ENCODE measurements at regions not wholly inside any gene's neighbourhood (a gene's known extent, or its start where the extent isn't known, plus 50 kb on each side); places are given as distances from the start of the nearest gene placed in this dataset.

DNA sequence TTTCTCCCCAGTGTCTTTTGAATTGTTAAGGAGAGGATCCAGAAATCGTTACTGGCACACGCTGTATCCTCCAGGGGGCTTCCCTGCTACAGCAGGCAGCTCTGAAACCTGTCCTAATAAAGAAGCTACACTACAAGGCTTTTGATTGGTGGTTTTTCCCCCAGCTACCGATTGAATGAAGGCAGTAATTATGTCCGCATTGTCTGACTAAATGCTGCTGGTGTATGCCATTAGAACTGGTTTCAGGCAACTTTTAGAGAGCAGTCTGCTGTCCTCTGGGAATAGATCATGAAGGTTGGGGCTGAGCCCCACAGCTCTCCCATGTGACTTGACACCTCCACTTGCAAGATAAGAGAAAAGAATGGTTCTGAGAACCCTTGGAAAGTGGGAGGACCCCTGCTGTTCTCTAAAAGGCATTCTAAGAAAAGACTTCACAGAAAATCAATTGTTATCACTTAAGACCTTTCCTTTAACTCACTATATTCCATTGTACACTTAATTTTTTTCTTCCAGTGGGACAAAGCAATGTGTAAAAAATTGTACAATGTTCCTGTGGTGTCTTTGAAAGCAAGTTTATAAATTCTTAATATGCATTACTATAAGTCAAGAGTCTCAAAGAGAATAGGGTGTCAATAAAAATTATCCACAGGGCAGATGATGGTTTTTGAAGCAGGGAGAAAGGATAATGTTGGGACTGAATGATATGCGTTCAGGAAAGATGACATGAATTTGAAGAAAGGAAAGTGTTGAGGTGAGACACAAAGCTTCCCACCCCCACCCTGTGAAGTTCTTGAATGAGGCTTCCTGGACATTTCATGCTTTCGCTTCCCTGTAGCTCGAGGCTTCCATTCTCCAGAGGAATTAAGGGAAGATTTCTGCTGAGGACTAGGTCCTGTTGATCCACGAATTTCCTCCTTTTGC, 53.0 kb upstream of the DAZL start:
- Histone ChIP-seq H3K27ac (ENCODE audit: low read length) (peak overlapping the region; percentile 88), H3K4me3 (ENCODE audit: low read length) (peak overlapping the region; percentile 5; the same call in 1 of the 2 replicates), H3K9ac (ENCODE audit: low read depth, low read length) (peak overlapping the region; percentile 67), H3K9me3 (ENCODE audit: insufficient read depth, low read depth, low read length) (peaks cover 13% of the 10 kb centered on the region), H3K4me1 (ENCODE audit: insufficient read depth, low read length) (peaks cover 39% of the 10 kb centered on the region), H3K36me3 (ENCODE audit: insufficient read depth, low read depth, low read length) (peaks cover 22% of the 10 kb centered on the region; the same call in 1 of the 2 replicates), H3K27me3 (ENCODE audit: insufficient read depth, low read length) (no peaks in the 10 kb centered on the region)

DNA sequence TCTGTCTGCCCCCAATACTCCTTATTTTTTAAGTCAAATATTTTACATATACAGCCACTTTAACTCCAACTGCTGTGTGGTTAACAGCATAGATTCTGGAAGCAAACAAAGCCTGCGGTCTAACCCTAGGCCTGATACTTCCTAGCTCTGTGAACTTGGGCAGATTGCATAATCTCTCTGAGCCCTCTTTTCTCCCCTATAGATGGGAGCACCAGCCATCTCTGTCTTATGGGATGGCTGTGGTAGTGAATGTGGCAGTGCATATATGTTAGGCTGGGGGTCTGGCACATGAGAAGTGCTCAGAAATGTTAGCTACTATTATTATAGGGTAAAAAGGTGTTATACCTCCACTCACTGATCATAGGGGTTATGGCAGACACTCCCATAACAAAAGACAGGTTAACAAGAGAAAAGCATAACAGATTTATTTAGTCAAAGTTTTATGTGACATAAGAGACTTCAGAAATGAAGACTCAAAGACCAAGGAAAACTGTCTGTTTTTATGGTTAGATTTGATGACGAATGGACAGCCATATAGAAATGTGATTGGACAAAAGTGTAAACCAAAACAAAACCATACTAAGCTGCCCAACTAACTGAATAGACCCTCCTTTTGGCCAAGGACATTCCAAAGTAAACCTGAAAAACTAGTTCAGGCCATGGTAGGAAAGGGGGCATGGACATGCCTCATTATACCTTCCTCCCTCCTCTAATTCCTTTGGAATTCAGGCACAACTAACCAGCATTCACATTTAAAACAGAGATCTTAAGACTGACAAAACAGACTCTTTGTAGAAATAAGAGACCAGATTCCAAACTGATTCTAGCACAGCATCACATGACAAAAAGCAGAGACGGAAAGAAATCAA, 53.9 kb upstream of the DAZL start:
- Histone ChIP-seq H3K9ac (ENCODE audit: low read depth, low read length) (peak overlapping the region; percentile 67), H3K4me1 (ENCODE audit: insufficient read depth, low read length) (peaks cover 40% of the 10 kb centered on the region)

DNA sequence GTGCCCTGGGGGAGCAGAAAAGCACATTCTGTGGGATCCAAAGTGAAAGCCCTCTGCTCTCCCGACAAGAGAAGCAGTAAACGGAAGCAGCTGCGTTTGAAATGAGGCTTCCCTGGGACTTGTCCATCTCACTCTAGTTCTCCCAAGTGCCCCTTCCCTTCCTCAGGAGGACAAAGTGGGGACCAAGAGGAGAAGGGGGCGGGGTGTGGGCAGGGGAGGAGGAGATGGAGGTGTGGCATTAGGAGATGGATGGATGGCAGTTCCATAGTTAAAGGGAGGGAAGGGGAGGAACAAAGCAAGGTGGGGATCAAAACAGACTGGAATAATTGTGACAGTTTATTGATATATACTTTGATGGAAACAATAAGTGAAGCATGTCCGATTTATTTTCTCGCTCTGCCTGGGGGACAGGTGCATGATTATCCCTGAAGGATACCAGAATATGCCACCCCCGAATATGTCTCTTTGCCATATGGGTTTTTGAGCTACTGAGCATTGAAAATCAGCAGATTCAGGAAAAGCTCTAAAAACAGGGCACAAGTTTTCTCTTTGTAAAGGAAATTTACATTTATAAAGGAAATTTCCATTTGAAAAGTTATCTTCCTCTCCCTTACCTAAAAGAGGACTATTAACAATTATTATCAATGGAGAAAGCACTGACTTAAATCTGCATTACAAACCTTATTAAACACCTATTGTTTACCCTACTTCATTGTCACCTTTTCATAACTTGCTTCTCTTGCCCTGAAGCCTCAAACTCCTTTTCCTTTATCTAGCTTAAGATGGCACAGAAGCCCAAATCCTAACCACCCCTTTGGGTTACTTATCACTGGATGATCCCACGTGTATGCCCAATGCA, 58.9 kb upstream of the DAZL start:
- H3K27ac ChIP-seq (ENCODE audit: low read length) = peak overlapping the region; percentile 56
- H3K27me3 ChIP-seq (ENCODE audit: insufficient read depth, low read length) = no peaks in the 10 kb centered on the region
- no peak overlapping the region; the same call in 1 of the 2 replicates for H3K4me3 ChIP-seq (ENCODE audit: low read length)
- H3K9ac ChIP-seq (ENCODE audit: low read depth, low read length) = peak overlapping the region; percentile 59; the same call in 1 of the 2 replicates
- H3K36me3 ChIP-seq (ENCODE audit: insufficient read depth, low read depth, low read length) = peaks cover 34% of the 10 kb centered on the region; the same call in 1 of the 2 replicates
- peaks cover 26% of the 10 kb centered on the region for H3K4me1 ChIP-seq (ENCODE audit: insufficient read depth, low read length)
- H3K9me3 ChIP-seq (ENCODE audit: insufficient read depth, low read depth, low read length) = peaks cover 13% of the 10 kb centered on the region

More for the DNA sequence above, 53.9 kb upstream of the DAZL start:
- Histone ChIP-seq H3K27ac (ENCODE audit: low read length) (peak overlapping the region; percentile 88), H3K36me3 (ENCODE audit: insufficient read depth, low read depth, low read length) (peaks cover 22% of the 10 kb centered on the region; the same call in 1 of the 2 replicates), H3K27me3 (ENCODE audit: insufficient read depth, low read length) (no peaks in the 10 kb centered on the region), H3K4me3 (ENCODE audit: low read length) (peak overlapping the region; percentile 19), H3K9me3 (ENCODE audit: insufficient read depth, low read depth, low read length) (peaks cover 13% of the 10 kb centered on the region)

DNA sequence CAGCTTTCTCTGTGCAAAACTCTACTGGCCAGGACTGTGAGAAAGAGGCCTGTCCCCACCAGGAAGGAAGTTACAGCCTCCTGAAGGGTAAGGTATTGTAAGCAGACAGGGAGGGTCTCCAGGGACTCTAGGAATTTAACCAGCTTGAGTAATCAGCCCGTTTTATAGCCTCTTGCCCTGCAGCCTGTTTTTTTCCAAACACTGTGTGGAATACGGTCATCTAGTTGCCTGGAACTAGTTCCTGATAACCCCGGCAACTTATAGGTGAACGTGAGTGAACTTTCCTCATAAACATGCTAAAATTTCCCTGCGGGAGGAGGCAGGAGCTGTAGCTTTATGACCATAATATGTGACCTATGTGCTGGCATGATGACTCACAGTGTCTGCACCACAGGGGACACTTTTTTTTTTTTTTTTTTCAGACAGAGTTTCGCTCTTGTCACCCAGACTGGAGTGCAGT, 60.1 kb upstream of the DAZL start:
- Histone ChIP-seq H3K9me3 (ENCODE audit: insufficient read depth, low read depth, low read length) (peaks cover 13% of the 10 kb centered on the region), H3K36me3 (ENCODE audit: insufficient read depth, low read depth, low read length) (peaks cover 34% of the 10 kb centered on the region; the same call in 1 of the 2 replicates), H3K4me3 (ENCODE audit: low read length) (no peak overlapping the region), H3K27ac (ENCODE audit: low read length) (peak overlapping the region; percentile 36), H3K4me1 (ENCODE audit: insufficient read depth, low read length) (peaks cover 23% of the 10 kb centered on the region), H3K9ac (ENCODE audit: low read depth, low read length) (peak overlapping the region; percentile 56; the same call in 1 of the 2 replicates), H3K27me3 (ENCODE audit: insufficient read depth, low read length) (no peaks in the 10 kb centered on the region)

DNA sequence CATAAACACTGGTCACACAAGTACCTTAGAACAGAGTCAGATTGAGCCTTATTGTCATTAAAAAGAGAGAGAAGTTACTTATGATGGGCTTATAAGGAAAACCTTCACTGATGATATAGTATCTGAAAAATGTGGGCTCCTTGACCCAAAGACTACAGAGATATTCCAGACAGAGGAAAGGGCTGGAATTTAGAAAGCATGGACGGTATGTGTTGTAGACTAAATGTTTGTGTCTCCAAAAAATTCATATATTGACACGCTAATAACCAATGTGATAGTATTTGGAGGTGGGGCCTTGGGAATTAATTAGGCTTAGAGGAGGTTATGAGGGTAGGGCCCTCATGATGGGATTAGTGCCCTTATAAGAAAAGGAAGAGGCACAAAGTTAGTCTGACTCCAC, 61.0 kb upstream of the DAZL start:
- Histone ChIP-seq H3K27ac (ENCODE audit: low read length) (no peak overlapping the region), H3K4me3 (ENCODE audit: low read length) (no peak overlapping the region), H3K36me3 (ENCODE audit: insufficient read depth, low read depth, low read length) (peaks cover 28% of the 10 kb centered on the region; the same call in 1 of the 2 replicates), H3K9ac (ENCODE audit: low read depth, low read length) (no peak overlapping the region), H3K27me3 (ENCODE audit: insufficient read depth, low read length) (no peaks in the 10 kb centered on the region), H3K4me1 (ENCODE audit: insufficient read depth, low read length) (peaks cover 32% of the 10 kb centered on the region), H3K9me3 (ENCODE audit: insufficient read depth, low read depth, low read length) (peaks cover 8% of the 10 kb centered on the region)

DNA sequence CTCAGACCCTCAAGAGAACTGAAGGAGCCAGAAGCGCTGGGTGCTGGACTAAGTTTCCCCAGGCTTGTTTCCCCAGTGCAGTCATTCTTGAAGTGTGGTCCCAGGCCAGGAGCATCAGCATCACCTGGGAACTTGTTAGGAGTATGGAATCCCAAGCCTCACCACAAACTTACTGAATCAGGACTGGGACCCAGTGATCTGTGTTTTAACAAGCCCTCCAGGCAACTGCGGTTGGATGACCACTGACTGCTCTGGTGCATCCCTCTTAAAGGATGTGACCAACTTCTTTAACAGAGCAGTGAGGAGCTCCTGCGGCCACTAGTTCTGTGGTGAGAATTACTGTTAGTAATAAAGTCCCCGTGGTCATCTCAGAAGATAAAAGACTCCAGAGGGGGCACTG, 62.4 kb upstream of the DAZL start:
- Histone ChIP-seq H3K9ac (ENCODE audit: low read depth, low read length) (no peak overlapping the region), H3K27me3 (ENCODE audit: insufficient read depth, low read length) (no peaks in the 10 kb centered on the region), H3K4me3 (ENCODE audit: low read length) (no peak overlapping the region), H3K36me3 (ENCODE audit: insufficient read depth, low read depth, low read length) (peaks cover 16% of the 10 kb centered on the region; the same call in 1 of the 2 replicates), H3K27ac (ENCODE audit: low read length) (no peak overlapping the region), H3K4me1 (ENCODE audit: insufficient read depth, low read length) (peaks cover 46% of the 10 kb centered on the region), H3K9me3 (ENCODE audit: insufficient read depth, low read depth, low read length) (no peaks in the 10 kb centered on the region)

DNA sequence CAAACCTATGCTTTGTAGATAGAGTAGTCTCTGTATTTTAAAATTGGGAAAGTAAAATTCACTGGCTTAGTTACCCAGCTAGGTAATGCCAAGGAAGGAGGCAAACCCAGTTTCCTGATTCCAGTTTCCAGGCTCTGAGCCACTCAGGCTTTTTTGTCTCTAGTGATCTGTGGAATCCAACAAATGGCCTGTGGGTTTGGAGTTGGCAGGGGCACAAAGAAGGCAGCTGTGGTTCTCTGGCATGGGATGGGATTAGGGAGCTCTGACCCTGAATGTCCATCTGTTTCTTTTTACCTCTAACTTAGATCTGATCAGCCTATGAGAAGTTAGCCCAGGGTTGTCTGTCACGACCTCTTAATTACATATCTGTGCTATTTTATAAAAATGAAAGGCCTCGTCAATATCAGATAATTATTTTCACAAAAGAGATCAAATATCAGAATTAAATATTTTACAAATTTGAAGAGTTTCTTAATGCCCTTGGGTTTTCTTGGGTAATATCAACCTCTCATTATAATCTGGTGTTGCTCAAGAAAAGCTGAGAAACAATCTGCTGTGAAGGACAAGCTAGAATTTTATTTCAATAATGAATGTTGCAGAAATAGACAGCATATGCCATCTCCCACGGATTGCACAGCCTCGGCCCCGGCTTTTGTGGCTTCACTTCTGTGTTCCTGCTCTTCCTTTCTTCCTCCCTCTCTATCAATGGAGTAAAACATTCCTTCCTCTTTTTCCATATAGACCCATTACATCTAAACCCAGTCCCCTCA, 63.7 kb upstream of the DAZL start:
- Histone ChIP-seq H3K27me3 (ENCODE audit: insufficient read depth, low read length) (no peaks in the 10 kb centered on the region), H3K4me1 (ENCODE audit: insufficient read depth, low read length) (peaks cover 48% of the 10 kb centered on the region), H3K9me3 (ENCODE audit: insufficient read depth, low read depth, low read length) (peaks cover under 1% of the 10 kb centered on the region; the same call in 1 of the 2 replicates), H3K36me3 (ENCODE audit: insufficient read depth, low read depth, low read length) (peaks cover 12% of the 10 kb centered on the region; the same call in 1 of the 2 replicates), H3K9ac (ENCODE audit: low read depth, low read length) (peak overlapping the region; percentile 22; the same call in 1 of the 2 replicates), H3K27ac (ENCODE audit: low read length) (peak overlapping the region; percentile 89), H3K4me3 (ENCODE audit: low read length) (no peak overlapping the region; the same call in 1 of the 2 replicates)

DNA sequence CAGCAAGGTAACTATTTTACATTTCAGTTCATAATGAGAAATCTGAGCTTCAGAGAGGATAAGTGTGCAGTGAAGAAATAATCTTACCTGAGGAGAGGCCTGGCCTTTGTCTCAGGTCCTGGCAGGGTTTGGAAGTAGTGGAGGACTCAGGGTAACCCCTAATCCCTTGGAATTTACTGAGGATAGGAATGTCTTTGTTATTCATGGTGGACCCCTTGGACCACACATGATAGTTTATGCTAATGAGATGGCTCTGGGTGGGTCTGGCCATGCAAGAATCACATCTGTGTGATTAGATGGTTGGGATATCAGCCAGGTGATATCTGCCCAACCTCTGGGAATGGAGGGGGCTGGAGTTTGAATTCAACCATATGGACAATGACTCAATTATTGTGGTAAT, 65.0 kb upstream of the DAZL start:
- H3K4me3 ChIP-seq (ENCODE audit: low read length) = peak overlapping the region; percentile 28; the same call in 1 of the 2 replicates
- H3K27me3 ChIP-seq (ENCODE audit: insufficient read depth, low read length) = no peaks in the 10 kb centered on the region
- H3K4me1 ChIP-seq (ENCODE audit: insufficient read depth, low read length) = peaks cover 41% of the 10 kb centered on the region
- peak overlapping the region; percentile 22; the same call in 1 of the 2 replicates for H3K9ac ChIP-seq (ENCODE audit: low read depth, low read length)
- H3K36me3 ChIP-seq (ENCODE audit: insufficient read depth, low read depth, low read length) = peaks cover 18% of the 10 kb centered on the region; the same call in 1 of the 2 replicates
- peaks cover 12% of the 10 kb centered on the region for H3K9me3 ChIP-seq (ENCODE audit: insufficient read depth, low read depth, low read length)
- H3K27ac ChIP-seq (ENCODE audit: low read length) = peak overlapping the region; percentile 89

DNA sequence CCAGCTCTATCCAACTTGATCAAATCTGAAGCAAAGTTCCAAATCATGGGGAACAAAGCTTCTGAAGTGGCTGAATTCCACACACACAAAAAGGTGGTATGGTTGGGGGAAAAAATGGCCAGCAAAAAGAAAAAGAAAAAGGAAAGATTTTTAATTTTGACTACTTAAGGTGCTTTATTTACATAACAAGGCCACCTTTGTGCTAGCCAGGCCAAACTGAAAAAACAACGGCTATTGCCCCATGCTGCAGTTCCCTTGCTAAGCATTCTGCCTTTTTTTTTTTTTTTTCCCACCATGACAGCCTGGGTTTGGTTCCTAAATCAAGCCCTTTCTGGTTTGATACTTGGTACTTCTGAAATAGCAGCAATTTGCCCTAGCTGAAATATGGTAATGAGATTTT, 66.5 kb upstream of the DAZL start:
- Histone ChIP-seq H3K36me3 (ENCODE audit: insufficient read depth, low read depth, low read length) (peaks cover 28% of the 10 kb centered on the region; the same call in 1 of the 2 replicates), H3K9me3 (ENCODE audit: insufficient read depth, low read depth, low read length) (peaks cover 27% of the 10 kb centered on the region), H3K4me1 (ENCODE audit: insufficient read depth, low read length) (peaks cover 38% of the 10 kb centered on the region; the same call in 1 of the 2 replicates), H3K4me3 (ENCODE audit: low read length) (peak overlapping the region; percentile 50; the same call in 1 of the 2 replicates), H3K9ac (ENCODE audit: low read depth, low read length) (peak overlapping the region; percentile 77; the same call in 1 of the 2 replicates), H3K27me3 (ENCODE audit: insufficient read depth, low read length) (no peaks in the 10 kb centered on the region), H3K27ac (ENCODE audit: low read length) (peak overlapping the region; percentile 89)

DNA sequence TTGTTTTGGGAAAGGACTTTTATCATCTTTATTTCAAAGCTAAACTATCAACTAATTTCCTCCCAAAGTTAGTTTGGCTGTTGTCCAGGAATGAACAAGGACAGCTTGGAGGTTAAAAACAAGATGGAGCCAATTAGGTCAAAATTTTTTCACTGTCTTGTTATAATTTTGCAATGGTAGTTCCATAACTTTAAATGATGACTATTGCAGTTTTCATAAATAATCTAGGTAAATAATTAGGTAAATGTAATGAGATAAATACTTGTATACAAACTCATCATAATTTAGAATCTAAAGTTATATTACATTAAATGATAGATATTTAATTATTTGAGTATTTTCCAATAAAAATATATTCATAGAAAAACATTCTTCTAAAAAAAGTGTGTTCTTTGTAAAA, 68.3 kb upstream of the DAZL start:
- Histone ChIP-seq H3K4me1 (ENCODE audit: insufficient read depth, low read length) (peaks cover 38% of the 10 kb centered on the region; the same call in 1 of the 2 replicates), H3K9ac (ENCODE audit: low read depth, low read length) (peak overlapping the region; percentile 41; the same call in 1 of the 2 replicates), H3K27me3 (ENCODE audit: insufficient read depth, low read length) (no peaks in the 10 kb centered on the region), H3K36me3 (ENCODE audit: insufficient read depth, low read depth, low read length) (peaks cover 26% of the 10 kb centered on the region; the same call in 1 of the 2 replicates), H3K9me3 (ENCODE audit: insufficient read depth, low read depth, low read length) (peaks cover 39% of the 10 kb centered on the region), H3K4me3 (ENCODE audit: low read length) (no peak overlapping the region), H3K27ac (ENCODE audit: low read length) (peak overlapping the region; percentile 74)

Data from iPS-20b (cell line).